Left ventricle myocardium inferior (tissue), 1 donor: ENCODE measurements at regions not wholly inside any gene's neighbourhood (a gene's known extent, or its start where the extent isn't known, plus 50 kb on each side); places are given as distances from the start of the nearest gene placed in this dataset.

Experiments
- DNase-seq: peaks from one replicate; pipeline ENCODE4 v3.0.0-alpha.2; 2020
- H3K27ac ChIP-seq: fragments of 200-600 bp; replicated peaks from 2 replicates; pipeline ENCODE4 v1.8.0; 2021
- H3K27me3 ChIP-seq: fragments of 200-600 bp; 2 replicates; pipeline ENCODE4 v1.8.0; 2021; ENCODE audit warnings: low read depth
- H3K36me3 ChIP-seq: fragments of 200-600 bp; 2 replicates; pipeline ENCODE4 v1.8.0; 2021
- H3K4me1 ChIP-seq: fragments of 200-600 bp; 2 replicates; pipeline ENCODE4 v1.8.0; 2021
- H3K4me3 ChIP-seq: fragments of 200-600 bp; 2 replicates; pipeline ENCODE4 v1.8.0; 2021; ENCODE audit warnings: mild to moderate bottlenecking, moderate library complexity
- H3K9me3 ChIP-seq: fragments of 200-600 bp; replicated peaks from 2 replicates; pipeline ENCODE4 v1.8.0; 2021
- CTCF ChIP-seq: fragments of 200-600 bp; IDR thresholded peaks from 2 replicates; pipeline ENCODE4 v1.8.0; 2021; ENCODE audit warnings: antibody characterized with exemption, mild to moderate bottlenecking, borderline replicate concordance
- intact Hi-C: fragments of 100-400 bp; cut with micrococcal nuclease; formaldehyde crosslinking; loops from one replicate; pipeline ENCODE4 v1.11.0; 2022
- donor health status: DM: no; HTN: yes; CAD: no; lungs with severe emphysema.

DNA sequence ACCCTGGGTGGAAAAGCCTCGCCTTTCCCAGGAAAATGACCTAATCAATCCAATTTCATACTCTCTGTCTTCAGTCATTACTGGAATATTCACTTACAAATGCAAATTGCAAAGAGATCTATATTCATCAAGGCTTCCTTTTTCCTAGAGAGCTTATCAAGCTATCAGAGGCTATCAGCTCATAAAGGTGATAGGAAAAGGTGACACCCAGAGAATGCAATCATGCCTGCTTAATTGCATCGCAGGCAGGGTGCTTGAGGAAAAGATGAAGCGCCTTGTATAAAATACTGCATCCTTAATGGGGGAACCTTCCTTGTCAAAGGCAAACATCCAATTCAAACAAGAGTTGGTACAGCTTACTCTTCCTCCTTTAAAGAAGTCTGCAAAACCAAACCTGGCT is 59.7 kb downstream of the SHANK2 start:
- DNase-seq = no peak
- Histone ChIP-seq H3K4me3 (no peak overlapping the region), H3K9me3 (no peaks in the 10 kb centered on the region), H3K27me3 (peaks cover 81% of the 10 kb centered on the region), H3K36me3 (no peaks in the 10 kb centered on the region), H3K27ac (no peak overlapping the region), H3K4me1 (no peaks in the 10 kb centered on the region)
- intact Hi-C loops = no loop called here
- TF ChIP-seq CTCF = no peak

DNA sequence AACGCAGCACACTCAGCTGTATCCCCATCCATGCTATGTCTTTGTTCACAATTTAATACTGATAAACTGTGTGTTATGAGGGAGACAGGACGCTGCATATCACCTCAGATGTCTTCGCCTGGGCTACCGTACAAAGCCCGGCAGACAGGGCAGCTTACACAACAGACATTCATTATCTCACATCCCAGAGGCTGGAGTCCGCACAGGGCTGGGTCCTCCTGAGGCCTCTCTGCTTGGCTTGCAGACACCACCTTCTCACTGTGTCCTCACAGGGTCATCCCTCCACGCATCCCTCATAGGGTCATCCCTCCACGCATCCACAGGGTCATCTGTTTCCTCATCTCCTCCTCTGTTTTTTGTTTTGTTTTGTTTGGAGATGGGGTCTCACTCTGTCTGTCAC is 61.2 kb downstream of the SHANK2 start:
- Histone ChIP-seq H3K9me3 (no peaks in the 10 kb centered on the region), H3K36me3 (no peaks in the 10 kb centered on the region), H3K27me3 (peaks cover 84% of the 10 kb centered on the region), H3K4me1 (no peaks in the 10 kb centered on the region), H3K27ac (no peak overlapping the region), H3K4me3 (no peak overlapping the region)
- DNase-seq = no peak
- intact Hi-C loops = no loop called here
- TF ChIP-seq CTCF = no peak

DNA sequence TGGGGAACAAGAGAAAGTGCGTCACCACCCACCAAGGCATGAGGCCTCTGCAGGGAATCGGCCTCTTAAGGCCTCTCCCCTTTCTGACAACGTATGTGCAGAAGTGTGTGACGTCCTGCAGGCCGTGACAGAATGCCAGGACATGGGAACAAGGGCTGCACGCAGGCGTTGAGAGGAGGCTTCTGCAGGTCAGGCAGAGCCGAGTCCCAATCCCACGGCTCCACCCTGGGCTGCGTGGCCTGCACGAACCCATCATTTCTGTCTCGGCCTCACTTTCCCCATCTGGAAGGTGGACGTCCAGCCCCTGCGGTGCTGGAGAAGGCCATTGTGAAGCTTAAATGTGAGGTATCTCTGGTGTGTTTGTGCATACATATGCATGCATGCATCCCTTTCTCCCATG is 61.8 kb downstream of the SHANK2 start:
- no peaks in the 10 kb centered on the region for H3K36me3 ChIP-seq
- intact Hi-C loops = no loop called here
- no peak overlapping the region for H3K27ac ChIP-seq
- no peak overlapping the region for H3K4me3 ChIP-seq
- no peaks in the 10 kb centered on the region for H3K9me3 ChIP-seq
- no peak for DNase-seq
- no peak for TF ChIP-seq CTCF
- H3K4me1 ChIP-seq = no peaks in the 10 kb centered on the region
- peaks cover 88% of the 10 kb centered on the region for H3K27me3 ChIP-seq

DNA sequence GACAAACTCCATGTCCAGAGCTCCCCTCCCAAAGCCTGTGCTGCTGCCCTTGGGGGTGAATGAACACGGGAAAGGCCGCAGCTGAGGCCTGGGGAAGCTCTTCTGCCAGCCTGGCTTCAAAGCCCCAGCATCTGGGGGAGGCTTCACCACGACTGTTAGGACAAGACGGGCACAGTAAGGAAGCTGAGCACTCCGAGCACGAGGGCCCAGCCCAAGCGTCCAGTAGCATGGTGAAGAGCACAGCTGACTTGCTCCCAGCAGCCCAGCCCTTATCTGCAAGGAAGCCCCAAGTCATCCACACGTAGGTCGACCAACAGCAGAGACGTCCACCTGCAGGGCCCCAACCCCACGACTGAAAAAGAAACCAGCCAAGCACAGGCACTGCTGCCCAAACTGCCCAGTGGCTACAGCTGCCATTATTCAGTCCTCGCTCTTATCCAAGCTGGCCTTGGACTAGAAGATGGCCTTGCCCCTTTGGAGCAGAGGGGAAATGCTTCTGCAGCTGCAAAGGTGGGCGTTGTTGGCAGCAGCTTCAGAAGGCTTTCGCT is 62.5 kb downstream of the SHANK2 start:
- Histone ChIP-seq H3K27ac (no peak overlapping the region), H3K27me3 (peaks cover 91% of the 10 kb centered on the region), H3K4me1 (no peaks in the 10 kb centered on the region), H3K36me3 (no peaks in the 10 kb centered on the region), H3K9me3 (no peaks in the 10 kb centered on the region), H3K4me3 (no peak overlapping the region)
- DNase-seq = no peak
- intact Hi-C loops = no loop called here
- no peak for TF ChIP-seq CTCF

DNA sequence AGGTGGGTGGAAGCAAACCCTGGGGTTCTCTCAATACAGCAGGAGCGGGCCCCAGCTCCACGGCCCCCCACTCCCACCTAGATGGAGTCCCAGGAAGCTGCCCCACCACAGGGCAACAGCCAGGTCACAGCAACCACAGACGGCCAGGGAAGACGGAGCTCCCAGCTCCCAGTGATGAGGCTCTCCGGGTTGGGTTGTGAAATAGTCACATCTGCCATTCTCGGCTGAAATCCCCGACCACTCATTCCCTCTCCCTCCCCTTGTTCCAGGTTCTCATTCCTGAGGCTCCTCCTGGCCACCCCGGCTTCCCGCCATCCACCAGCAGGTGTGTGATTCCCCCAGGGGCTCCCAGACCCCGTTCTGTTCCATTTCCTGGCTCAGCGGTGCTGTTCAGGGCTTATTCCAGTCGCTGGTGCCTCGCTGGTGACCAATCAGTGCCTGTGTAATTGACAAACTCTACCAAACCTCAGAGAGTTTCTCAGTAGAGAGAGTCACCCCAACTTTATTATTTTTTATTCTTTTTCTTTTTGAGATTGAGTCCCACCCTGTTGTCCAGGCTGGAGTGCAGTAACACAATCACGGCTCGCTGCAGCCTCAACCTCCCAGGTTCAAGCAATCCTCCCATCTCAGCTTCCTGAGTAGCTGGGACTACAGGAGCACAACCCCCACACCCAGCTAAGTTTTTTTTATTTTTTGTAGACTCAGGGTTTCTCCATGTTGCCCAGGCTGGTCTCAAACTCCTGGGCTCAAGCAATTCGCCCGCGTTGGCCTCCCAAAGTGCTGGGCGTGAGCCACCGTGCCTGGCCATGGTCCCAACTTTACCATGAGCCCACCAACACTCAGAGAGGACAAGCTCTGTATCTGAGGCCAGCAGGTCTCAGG is 63.2 kb downstream of the SHANK2 start:
- H3K27ac ChIP-seq = no peak overlapping the region
- no peaks in the 10 kb centered on the region for H3K36me3 ChIP-seq
- H3K9me3 ChIP-seq = no peaks in the 10 kb centered on the region
- DNase-seq = no peak
- H3K4me3 ChIP-seq = no peak overlapping the region
- intact Hi-C loops = no loop called here
- H3K4me1 ChIP-seq = no peaks in the 10 kb centered on the region
- no peak for TF ChIP-seq CTCF
- H3K27me3 ChIP-seq = peaks cover 84% of the 10 kb centered on the region
